Brain microvascular endothelial cell (primary cell): ENCODE measurements at regions not wholly inside any gene's neighbourhood (a gene's known extent, or its start where the extent isn't known, plus 50 kb on each side); places are given as distances from the start of the nearest gene placed in this dataset.

ENCODE experiments used
- DNase-seq: peaks from one replicate; pipeline ENCODE4 v3.0.0-alpha.2; 2020
- H3K27ac ChIP-seq: fragments of 250-450 bp; sonication (Bioruptor Pico); 2 replicates; pipeline ENCODE4 v1.5.1; 2020; ENCODE audit warnings: mild to moderate bottlenecking, moderate library complexity
- H3K27me3 ChIP-seq: fragments of 250-450 bp; sonication (Bioruptor Pico); replicated peaks from 2 replicates; pipeline ENCODE4 v1.5.1; 2020; ENCODE audit warnings: mild to moderate bottlenecking
- H3K36me3 ChIP-seq: fragments of 250-450 bp; sonication (Bioruptor Pico); replicated peaks from 2 replicates; pipeline ENCODE4 v1.5.1; 2020; ENCODE audit warnings: mild to moderate bottlenecking
- H3K4me3 ChIP-seq: 2 replicates; pipeline ENCODE4 v1.5.1; 2011; ENCODE audit warnings: low read depth, mild to moderate bottlenecking, control low read depth, low read length, moderate library complexity
- CTCF ChIP-seq: IDR thresholded peaks from 2 replicates; pipeline ENCODE4 v1.5.1; 2011; ENCODE audit warnings: low read depth, mild to moderate bottlenecking, moderate library complexity, low read length, control low read depth, inconsistent platforms; ENCODE audit errors: missing control alignments
- in situ Hi-C: cut with HindIII; loops from 2 replicates; pipeline ENCODE4 v1.10.0; 2017; ENCODE audit warnings: low sequenced_read_pairs, low pct_ligation_motif_present

- H3K27ac ChIP-seq: no peak overlapping the region
- H3K27me3 ChIP-seq: no peaks in the 10 kb centered on the region
- in situ Hi-C loops: no loop called here
- DNase-seq: no peak
- no peak for TF ChIP-seq CTCF
- no peaks in the 10 kb centered on the region for H3K36me3 ChIP-seq
- no peak overlapping the region for H3K4me3 ChIP-seq
Observed at GRCh38 chr17:33435721-33436301, 142.7 kb upstream of the ASIC2 start.

- H3K27me3 ChIP-seq: no peaks in the 10 kb centered on the region
- no peaks in the 10 kb centered on the region for H3K36me3 ChIP-seq
- no peak overlapping the region for H3K27ac ChIP-seq
- no peak for TF ChIP-seq CTCF
- H3K4me3 ChIP-seq: no peak overlapping the region
- DNase-seq: peak; percentile 13
- in situ Hi-C loops: no loop called here
Observed at GRCh38 chr17:33436321-33436720, 143.2 kb upstream of the ASIC2 start.

DNA sequence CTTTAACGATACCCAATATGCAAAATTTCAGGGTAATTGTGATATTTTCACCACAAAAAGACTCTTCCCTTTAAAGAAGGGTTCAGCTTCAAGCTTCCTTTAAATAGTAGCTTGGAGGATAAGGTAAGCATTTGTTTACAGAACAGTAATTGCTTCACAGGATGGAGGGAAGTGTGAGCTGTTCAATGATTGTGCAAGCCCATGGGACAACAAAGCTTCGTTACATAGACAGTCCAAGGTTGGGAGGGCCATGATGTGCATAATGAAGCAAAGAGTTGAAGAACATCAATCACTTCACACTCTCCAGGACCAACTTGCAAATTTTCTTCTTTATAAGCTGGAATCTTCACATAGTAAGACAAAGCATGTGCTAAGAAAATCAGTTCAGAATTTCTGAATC lies 145.0 kb upstream of the ASIC2 start:
- DNase-seq: no peak
- H3K27ac ChIP-seq: no peak overlapping the region
- H3K4me3 ChIP-seq: no peak overlapping the region
- in situ Hi-C loops: no loop called here
- TF ChIP-seq CTCF: no peak
- H3K27me3 ChIP-seq: no peaks in the 10 kb centered on the region
- H3K36me3 ChIP-seq: no peaks in the 10 kb centered on the region

GRCh38 chr17:33438578-33438977 lies 145.5 kb upstream of the ASIC2 start:
- no peak for TF ChIP-seq CTCF
- in situ Hi-C loops: no loop called here
- H3K36me3 ChIP-seq: no peaks in the 10 kb centered on the region
- no peak overlapping the region for H3K27ac ChIP-seq
- no peak for DNase-seq
- H3K4me3 ChIP-seq: no peak overlapping the region
- no peaks in the 10 kb centered on the region for H3K27me3 ChIP-seq

GRCh38 chr17:33442320-33442719 lies 149.2 kb upstream of the ASIC2 start:
- H3K36me3 ChIP-seq: no peaks in the 10 kb centered on the region
- no peaks in the 10 kb centered on the region for H3K27me3 ChIP-seq
- no peak overlapping the region for H3K4me3 ChIP-seq
- H3K27ac ChIP-seq: no peak overlapping the region
- no peak for DNase-seq
- in situ Hi-C loops: no loop called here
- TF ChIP-seq CTCF: no peak

DNA sequence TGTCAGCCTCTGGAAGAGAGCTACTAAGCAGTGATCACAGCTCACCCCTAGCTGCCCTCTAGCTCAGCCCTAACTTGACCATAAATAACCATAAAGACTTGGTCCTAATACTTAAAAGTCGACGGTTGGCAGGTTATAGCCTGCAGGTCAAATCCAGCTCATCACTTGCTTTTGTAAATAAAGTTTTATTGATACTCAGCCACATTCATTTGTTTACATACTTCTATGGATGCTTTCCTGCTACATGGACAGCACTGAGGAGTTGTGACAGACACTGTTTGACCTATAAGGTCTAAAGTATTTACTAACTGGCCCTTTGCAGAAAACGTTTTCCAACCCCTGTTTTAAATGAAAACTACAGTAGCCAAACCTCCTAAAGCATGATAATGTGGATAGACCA lies 151.6 kb upstream of the ASIC2 start:
- no peak for TF ChIP-seq CTCF
- no peak for DNase-seq
- in situ Hi-C loops: no loop called here

More for the DNA sequence above, 151.6 kb upstream of the ASIC2 start:
- Histone ChIP-seq H3K27me3 (no peaks in the 10 kb centered on the region), H3K36me3 (no peaks in the 10 kb centered on the region), H3K4me3 (no peak overlapping the region), H3K27ac (no peak overlapping the region)
